ENCODE measurements at regions not wholly inside any gene's neighbourhood (a gene's known extent, or its start where the extent isn't known, plus 50 kb on each side); places are given as distances from the start of the nearest gene placed in this dataset.
A peak's percentile ranks its signal among the peaks of the same experiment; 100 is the strongest.
"Not testable (repeated sequence)": the region's sequence is repeated elsewhere in the genome, so short reads cannot be mapped to it uniquely, and the experiment has no call there.

GRCh38 chr4:59770601-59771264 is 1429.4 kb upstream of the ADGRL3 start:
- ATAC-seq (no peak), DNase-seq (no peak)
- no peak for TF ChIP-seq CTCF (IDR thresholded peaks at IDR 0.05)
- intact Hi-C loops (cut with DNase I): no loop called here
- Histone ChIP-seq H3K27ac (no peak overlapping the region), H3K27me3 (no peaks in the 10 kb centered on the region), H3K4me3 (no peak overlapping the region), H3K4me1 (no peaks in the 10 kb centered on the region), H3K36me3 (no peaks in the 10 kb centered on the region), H3K9me3 (no peaks in the 10 kb centered on the region)

DNA sequence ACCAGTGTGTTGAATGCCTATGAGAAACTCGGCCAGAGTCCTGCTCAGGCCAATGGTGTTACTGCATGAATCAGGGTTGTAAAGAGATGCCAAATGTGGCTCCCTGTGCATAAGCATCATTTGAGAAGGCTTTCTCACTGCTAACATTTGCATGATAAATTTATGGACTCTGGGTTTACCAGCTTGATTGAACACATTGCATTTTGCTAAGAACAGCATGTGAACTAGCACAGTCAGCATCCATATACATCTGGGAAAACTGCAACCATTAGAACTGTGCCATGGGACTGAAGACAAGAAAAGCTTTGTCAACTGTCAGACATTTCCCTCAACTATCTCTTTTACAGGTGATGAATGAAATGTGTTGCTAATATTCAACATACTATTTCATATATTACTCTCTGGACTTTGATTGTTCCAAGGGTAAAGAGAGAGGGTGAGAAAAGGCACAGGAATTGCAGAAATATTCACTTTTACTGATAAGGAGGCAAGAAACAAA is 1427.4 kb upstream of the ADGRL3 start:
- DNase-seq (no peak), ATAC-seq (no peak)

DNA sequence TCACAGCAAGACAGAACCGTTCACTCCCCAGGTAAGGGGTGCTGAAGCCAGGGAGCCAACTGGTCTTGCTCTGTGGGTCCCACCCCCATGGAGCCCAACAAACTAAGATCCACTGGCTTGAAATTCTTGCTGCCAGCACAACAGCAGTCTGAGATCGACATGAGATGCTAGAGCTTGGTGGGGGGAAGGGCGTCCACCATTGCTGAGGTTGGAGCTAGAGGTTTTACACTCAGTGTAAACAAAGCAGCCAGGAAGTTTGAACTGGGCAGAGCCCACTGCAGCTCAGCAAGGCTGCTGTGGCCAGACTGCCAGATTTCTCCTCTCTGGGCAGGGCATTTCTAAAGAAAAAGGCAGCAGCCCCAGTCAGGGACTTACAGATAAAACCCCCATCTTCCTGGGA is 1419.9 kb upstream of the ADGRL3 start:
- H3K36me3 ChIP-seq; H3K27me3 ChIP-seq; H3K4me3 ChIP-seq; DNase-seq; ATAC-seq; H3K27ac ChIP-seq; H3K9me3 ChIP-seq; intact Hi-C loops (cut with DNase I); H3K4me1 ChIP-seq: not testable (repeated sequence)

More for the DNA sequence above, 1427.4 kb upstream of the ADGRL3 start:
- Histone ChIP-seq H3K27me3 (no peaks in the 10 kb centered on the region), H3K4me1 (no peaks in the 10 kb centered on the region), H3K9me3 (no peaks in the 10 kb centered on the region), H3K4me3 (no peak overlapping the region), H3K36me3 (no peaks in the 10 kb centered on the region), H3K27ac (no peak overlapping the region)
- no peak for TF ChIP-seq CTCF (IDR thresholded peaks at IDR 0.05)
- intact Hi-C loops (cut with DNase I): no loop called here

DNA sequence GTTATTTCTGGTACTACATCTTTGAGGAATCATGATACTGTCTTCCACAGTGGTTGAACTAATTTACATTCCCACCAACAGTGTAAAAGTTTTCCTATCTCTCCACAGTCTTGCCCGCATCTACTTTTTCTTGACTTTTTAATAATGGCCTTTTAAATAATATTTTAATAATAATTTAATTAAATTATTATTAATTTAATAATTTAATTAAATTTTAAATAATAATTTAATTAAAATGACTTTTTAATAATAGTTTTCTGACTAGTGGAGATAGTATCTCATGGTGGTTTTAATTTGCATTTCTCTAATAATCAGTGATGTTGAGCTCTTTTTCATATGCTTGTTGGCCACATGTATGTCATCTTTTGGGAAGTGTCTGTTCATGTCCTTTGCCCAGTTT is 1395.0 kb upstream of the ADGRL3 start:
- H3K9me3 ChIP-seq: no peaks in the 10 kb centered on the region
- ATAC-seq: no peak
- no peak for DNase-seq

GRCh38 chr4:59814402-59815010 is 1385.6 kb upstream of the ADGRL3 start:
- Histone ChIP-seq H3K9me3 (no peaks in the 10 kb centered on the region), H3K27ac (no peak overlapping the region), H3K36me3 (no peaks in the 10 kb centered on the region), H3K4me1 (no peaks in the 10 kb centered on the region), H3K4me3 (no peak overlapping the region), H3K27me3 (no peaks in the 10 kb centered on the region)
- intact Hi-C loops (cut with DNase I): no loop called here
- no peak for TF ChIP-seq CTCF (IDR thresholded peaks at IDR 0.05)
- ATAC-seq (no peak), DNase-seq (no peak)

More for the DNA sequence above, 1395.0 kb upstream of the ADGRL3 start:
- Histone ChIP-seq H3K36me3 (no peaks in the 10 kb centered on the region), H3K4me1 (no peaks in the 10 kb centered on the region), H3K4me3 (no peak overlapping the region), H3K27me3 (no peaks in the 10 kb centered on the region), H3K27ac (no peak overlapping the region)
- intact Hi-C loops (cut with DNase I): no loop called here
- no peak for TF ChIP-seq CTCF (IDR thresholded peaks at IDR 0.05)

- intact Hi-C loops (cut with DNase I): no loop called here
- Histone ChIP-seq H3K9me3 (no peaks in the 10 kb centered on the region), H3K4me3 (peak overlapping the region; percentile 23), H3K27ac (no peak overlapping the region), H3K36me3 (no peaks in the 10 kb centered on the region), H3K27me3 (no peaks in the 10 kb centered on the region), H3K4me1 (no peaks in the 10 kb centered on the region)
- no peak for DNase-seq
- no peak for ATAC-seq
- TF ChIP-seq CTCF (IDR thresholded peaks at IDR 0.05): no peak
Measured at GRCh38 chr4:59818656-59819055, 1381.5 kb upstream of the ADGRL3 start.
